ENCODE measurements at regions not wholly inside any gene's neighbourhood (a gene's known extent, or its start where the extent isn't known, plus 50 kb on each side); places are given as distances from the start of the nearest gene placed in this dataset.
A peak's percentile ranks its signal among the peaks of the same experiment; 100 is the strongest.

- DNase-seq = no peak
These were observed 149.7 kb downstream of the EN1 start for GRCh38 chr2:118697781-118698180.

GRCh38 chr2:118696786-118697465 lies 150.5 kb downstream of the EN1 start:
- DNase-seq = no peak

GRCh38 chr2:118693287-118693822 lies 154.1 kb downstream of the EN1 start:
- no peak for DNase-seq

- DNase-seq = no peak
These were observed 157.6 kb downstream of the EN1 start for GRCh38 chr2:118689874-118690273.

- no peak for DNase-seq
These were observed 158.0 kb downstream of the EN1 start for GRCh38 chr2:118689456-118689855.

- no peak for DNase-seq
These were observed 158.4 kb downstream of the EN1 start for GRCh38 chr2:118689033-118689432.

GRCh38 chr2:118687698-118688097 lies 159.8 kb downstream of the EN1 start:
- no peak for DNase-seq

- DNase-seq = no peak
These were observed 160.3 kb downstream of the EN1 start for GRCh38 chr2:118687192-118687591.

GRCh38 chr2:118686346-118686745 lies 161.1 kb downstream of the EN1 start:
- DNase-seq = peak; percentile 46

GRCh38 chr2:118683460-118683859 lies 164.0 kb downstream of the EN1 start:
- DNase-seq = no peak

GRCh38 chr2:118678985-118679384 lies 168.5 kb downstream of the EN1 start:
- DNase-seq = no peak

GRCh38 chr2:118677546-118677945 lies 169.9 kb downstream of the EN1 start:
- no peak for DNase-seq

GRCh38 chr2:118675531-118675930 lies 171.9 kb downstream of the EN1 start:
- no peak for DNase-seq

- no peak for DNase-seq
These were observed 174.8 kb downstream of the EN1 start for GRCh38 chr2:118672571-118673158.

- peak; percentile 50 for DNase-seq
These were observed 175.6 kb downstream of the EN1 start for GRCh38 chr2:118671701-118672454.

GRCh38 chr2:118670838-118671237 lies 176.6 kb downstream of the EN1 start:
- DNase-seq = peak; percentile 87

GRCh38 chr2:118670276-118670675 lies 177.2 kb downstream of the EN1 start:
- no peak for DNase-seq

GRCh38 chr2:118669654-118670053 lies 177.8 kb downstream of the EN1 start:
- no peak for DNase-seq

- peak; percentile 48 for DNase-seq
These were observed 178.7 kb downstream of the EN1 start for GRCh38 chr2:118668431-118669424.

GRCh38 chr2:118667964-118668363 lies 179.5 kb downstream of the EN1 start:
- DNase-seq = no peak

- no peak for DNase-seq
These were observed 180.1 kb downstream of the EN1 start for GRCh38 chr2:118667348-118667747.
